ENCODE measurements at regions not wholly inside any gene's neighbourhood (a gene's known extent, or its start where the extent isn't known, plus 50 kb on each side); places are given as distances from the start of the nearest gene placed in this dataset.

DNA sequence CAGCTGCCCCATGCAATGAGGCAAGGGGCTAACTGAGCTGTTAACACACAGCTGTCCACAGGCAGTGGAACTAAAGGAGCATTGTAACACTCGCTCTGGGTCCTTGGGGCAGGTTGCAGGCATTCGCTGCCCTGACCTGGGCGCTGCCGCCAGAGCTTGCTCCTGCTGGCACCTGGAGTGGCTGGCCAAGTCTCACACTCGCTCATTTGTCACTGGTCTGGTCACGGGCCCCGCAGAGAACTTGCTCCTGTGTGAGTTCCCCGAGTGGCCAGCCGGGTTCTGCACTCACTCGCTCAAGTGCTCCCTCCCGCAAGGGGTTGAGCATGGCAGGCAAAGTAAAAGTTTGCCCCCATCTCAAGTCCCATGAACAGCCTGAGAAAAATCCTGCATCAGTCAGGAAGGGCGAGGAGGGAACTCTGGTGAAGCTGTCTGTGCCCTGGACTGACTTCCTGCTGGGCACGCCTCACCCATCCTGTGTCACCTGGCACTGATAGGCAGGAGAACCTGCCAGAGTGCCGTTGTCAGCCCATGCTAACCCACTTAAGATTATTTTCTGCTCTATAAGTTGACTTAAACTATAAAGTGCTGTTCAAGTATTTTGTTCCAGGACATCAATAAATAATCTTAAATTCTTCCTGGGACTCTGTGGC is 934.8 kb upstream of the GYPC start:
- DNase-seq (ENCODE audit: low spot score) = no peak
- Mint-ChIP-seq H3K27ac (ENCODE audit: unreplicated experiment) (no peak overlapping the region), H3K4me1 (ENCODE audit: unreplicated experiment) (no peaks in the 10 kb centered on the region), H3K4me3 (ENCODE audit: unreplicated experiment) (no peak overlapping the region), H3K27me3 (ENCODE audit: unreplicated experiment) (peaks cover 3% of the 10 kb centered on the region), H3K9me3 (ENCODE audit: unreplicated experiment) (no peaks in the 10 kb centered on the region), H3K36me3 (ENCODE audit: low read depth, unreplicated experiment) (no peaks in the 10 kb centered on the region)
- TF ChIP-seq, protein P1, sequence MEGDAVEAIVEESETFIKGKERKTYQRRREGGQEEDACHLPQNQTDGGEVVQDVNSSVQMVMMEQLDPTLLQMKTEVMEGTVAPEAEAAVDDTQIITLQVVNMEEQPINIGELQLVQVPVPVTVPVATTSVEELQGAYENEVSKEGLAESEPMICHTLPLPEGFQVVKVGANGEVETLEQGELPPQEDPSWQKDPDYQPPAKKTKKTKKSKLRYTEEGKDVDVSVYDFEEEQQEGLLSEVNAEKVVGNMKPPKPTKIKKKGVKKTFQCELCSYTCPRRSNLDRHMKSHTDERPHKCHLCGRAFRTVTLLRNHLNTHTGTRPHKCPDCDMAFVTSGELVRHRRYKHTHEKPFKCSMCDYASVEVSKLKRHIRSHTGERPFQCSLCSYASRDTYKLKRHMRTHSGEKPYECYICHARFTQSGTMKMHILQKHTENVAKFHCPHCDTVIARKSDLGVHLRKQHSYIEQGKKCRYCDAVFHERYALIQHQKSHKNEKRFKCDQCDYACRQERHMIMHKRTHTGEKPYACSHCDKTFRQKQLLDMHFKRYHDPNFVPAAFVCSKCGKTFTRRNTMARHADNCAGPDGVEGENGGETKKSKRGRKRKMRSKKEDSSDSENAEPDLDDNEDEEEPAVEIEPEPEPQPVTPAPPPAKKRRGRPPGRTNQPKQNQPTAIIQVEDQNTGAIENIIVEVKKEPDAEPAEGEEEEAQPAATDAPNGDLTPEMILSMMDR (IDR thresholded peaks at IDR 0.05; ENCODE audit: unreplicated experiment) = no peak

DNA sequence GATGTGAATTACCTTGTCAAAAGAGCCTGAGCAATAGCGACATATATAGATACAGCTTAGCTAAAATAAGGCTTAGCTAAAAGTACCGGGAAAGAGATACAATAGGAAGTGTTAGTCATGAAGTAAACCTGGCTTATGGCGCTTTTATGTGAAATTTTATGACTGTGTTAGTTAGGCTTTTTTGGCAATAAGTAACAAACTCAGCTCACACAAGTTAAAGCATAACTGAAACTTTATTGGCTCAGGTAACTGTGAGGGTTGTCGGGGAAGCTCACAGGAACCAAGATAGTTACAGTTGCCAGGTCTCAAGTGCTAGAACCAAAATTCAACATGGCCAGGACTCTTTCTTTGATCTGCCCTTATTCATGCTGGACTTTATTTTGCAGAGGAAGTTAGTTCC is 925.0 kb upstream of the GYPC start:
- no peaks in the 10 kb centered on the region for H3K36me3 Mint-ChIP-seq (ENCODE audit: low read depth, unreplicated experiment)
- TF ChIP-seq, protein P1 (IDR thresholded peaks at IDR 0.05; ENCODE audit: unreplicated experiment) = no peak

DNA sequence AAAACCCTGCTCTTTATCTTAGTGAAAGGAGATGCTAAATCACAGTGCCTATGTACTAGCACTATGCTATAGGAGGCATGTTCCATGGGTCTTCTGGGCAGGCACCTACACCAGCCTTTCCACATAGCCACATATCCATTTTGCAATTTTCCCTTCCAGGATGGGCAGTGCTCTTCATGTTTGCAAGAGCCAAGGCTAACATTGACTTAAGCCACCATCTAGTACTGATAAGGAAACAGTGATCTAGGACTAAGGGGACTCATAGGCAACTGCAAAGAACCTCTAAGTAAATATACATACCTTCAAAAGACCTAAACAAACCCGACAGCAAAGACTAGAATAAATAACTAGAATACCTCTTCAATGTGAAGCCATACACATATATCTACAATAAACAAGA is 919.7 kb upstream of the GYPC start:
- no peaks in the 10 kb centered on the region for H3K4me1 Mint-ChIP-seq (ENCODE audit: unreplicated experiment)
- no peaks in the 10 kb centered on the region for H3K9me3 Mint-ChIP-seq (ENCODE audit: unreplicated experiment)
- H3K36me3 Mint-ChIP-seq (ENCODE audit: low read depth, unreplicated experiment) = peaks cover 6% of the 10 kb centered on the region
- TF ChIP-seq, protein P1 (IDR thresholded peaks at IDR 0.05; ENCODE audit: unreplicated experiment) = no peak
- H3K27ac Mint-ChIP-seq (ENCODE audit: unreplicated experiment) = no peak overlapping the region
- no peaks in the 10 kb centered on the region for H3K27me3 Mint-ChIP-seq (ENCODE audit: unreplicated experiment)
- DNase-seq (ENCODE audit: low spot score) = no peak
- H3K4me3 Mint-ChIP-seq (ENCODE audit: unreplicated experiment) = no peak overlapping the region

More for the DNA sequence above, 925.0 kb upstream of the GYPC start:
- Mint-ChIP-seq H3K9me3 (ENCODE audit: unreplicated experiment) (no peaks in the 10 kb centered on the region), H3K27ac (ENCODE audit: unreplicated experiment) (no peak overlapping the region), H3K27me3 (ENCODE audit: unreplicated experiment) (no peaks in the 10 kb centered on the region), H3K4me1 (ENCODE audit: unreplicated experiment) (no peaks in the 10 kb centered on the region), H3K4me3 (ENCODE audit: unreplicated experiment) (no peak overlapping the region)
- DNase-seq (ENCODE audit: low spot score) = no peak

GRCh38 chr2:125745514-125745913 is 910.4 kb upstream of the GYPC start:
- no peaks in the 10 kb centered on the region for H3K36me3 Mint-ChIP-seq (ENCODE audit: low read depth, unreplicated experiment)
- peak overlapping the region; percentile 91 for H3K27ac Mint-ChIP-seq (ENCODE audit: unreplicated experiment)
- peak; percentile 70 for DNase-seq (ENCODE audit: low spot score)
- peaks cover 25% of the 10 kb centered on the region for H3K4me1 Mint-ChIP-seq (ENCODE audit: unreplicated experiment)
- H3K9me3 Mint-ChIP-seq (ENCODE audit: unreplicated experiment) = no peaks in the 10 kb centered on the region
- H3K27me3 Mint-ChIP-seq (ENCODE audit: unreplicated experiment) = no peaks in the 10 kb centered on the region
- TF ChIP-seq, protein P1 (IDR thresholded peaks at IDR 0.05; ENCODE audit: unreplicated experiment) = no peak
- H3K4me3 Mint-ChIP-seq (ENCODE audit: unreplicated experiment) = no peak overlapping the region

DNA sequence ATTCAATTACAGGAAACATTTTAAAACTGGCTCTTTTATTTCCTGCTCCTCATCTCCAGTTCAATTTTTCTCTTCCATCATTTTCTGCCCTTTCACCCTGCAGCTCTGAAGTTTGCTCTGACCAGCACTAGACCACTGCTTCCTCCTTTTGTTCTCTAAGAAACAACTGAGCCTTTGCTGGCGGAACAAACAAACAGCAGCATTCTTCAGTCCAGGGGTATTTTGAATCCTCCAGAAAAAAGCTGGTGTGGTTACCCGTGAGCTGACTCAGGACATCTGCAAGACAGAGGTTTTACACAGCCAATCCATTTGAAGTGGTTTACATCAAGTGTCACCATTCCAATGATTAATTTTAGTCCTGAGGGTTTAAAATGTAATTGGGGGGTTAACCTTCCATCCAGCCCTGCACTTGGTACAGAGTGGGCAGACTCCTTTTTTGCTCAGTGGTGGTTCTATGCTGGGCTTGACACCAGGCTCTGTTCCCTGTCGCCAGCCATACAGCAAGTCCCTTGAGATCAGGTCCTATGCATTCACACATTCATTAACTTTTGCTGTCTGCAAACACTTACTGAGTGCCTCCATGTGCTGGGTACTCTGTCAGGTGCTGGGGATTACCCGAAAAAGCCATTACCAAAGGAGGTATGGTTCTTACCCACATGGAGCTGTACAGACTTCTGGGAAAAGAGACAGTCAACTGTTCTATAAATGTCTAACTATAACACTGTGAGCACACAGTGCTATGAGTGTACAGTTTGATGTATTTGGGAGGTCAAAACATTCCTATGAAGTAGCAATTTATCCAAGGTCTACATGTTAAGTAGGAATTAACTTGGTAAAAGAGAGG is 909.4 kb upstream of the GYPC start:
- TF ChIP-seq, protein P1 (IDR thresholded peaks at IDR 0.05; ENCODE audit: unreplicated experiment) = no peak
- H3K4me3 Mint-ChIP-seq (ENCODE audit: unreplicated experiment) = no peak overlapping the region
- no peaks in the 10 kb centered on the region for H3K9me3 Mint-ChIP-seq (ENCODE audit: unreplicated experiment)
- H3K27ac Mint-ChIP-seq (ENCODE audit: unreplicated experiment) = peak overlapping the region; percentile 91
- no peaks in the 10 kb centered on the region for H3K27me3 Mint-ChIP-seq (ENCODE audit: unreplicated experiment)
- peak; percentile 35 for DNase-seq (ENCODE audit: low spot score)
- H3K36me3 Mint-ChIP-seq (ENCODE audit: low read depth, unreplicated experiment) = no peaks in the 10 kb centered on the region
- H3K4me1 Mint-ChIP-seq (ENCODE audit: unreplicated experiment) = peaks cover 25% of the 10 kb centered on the region

All from endothelial cell (in vitro differentiated cells).